Type B pancreatic cell (in vitro differentiated cells): ENCODE measurements at regions not wholly inside any gene's neighbourhood (a gene's known extent, or its start where the extent isn't known, plus 50 kb on each side); places are given as distances from the start of the nearest gene placed in this dataset.

Source experiments
- DNase-seq: peaks from one replicate; pipeline ENCODE4 v3.0.0; 2021; ENCODE audit warnings: mixed read lengths; ENCODE audit not compliant: unreplicated experiment; ENCODE audit errors: extremely low spot score
- H3K27ac Mint-ChIP-seq: 2 replicates; pipeline ENCODE4 v1.8.0; 2021; ENCODE audit warnings: mild to moderate bottlenecking, mixed read lengths
- H3K27me3 Mint-ChIP-seq: 2 replicates; pipeline ENCODE4 v1.8.0; 2021; ENCODE audit warnings: mixed read lengths
- H3K36me3 Mint-ChIP-seq: 2 replicates; pipeline ENCODE4 v1.8.0; 2021; ENCODE audit warnings: mixed read lengths
- H3K4me1 Mint-ChIP-seq: one replicate; pipeline ENCODE4 v1.8.0; 2021; ENCODE audit warnings: mixed read lengths; ENCODE audit not compliant: unreplicated experiment
- H3K4me3 Mint-ChIP-seq: 2 replicates; pipeline ENCODE4 v1.8.0; 2021; ENCODE audit warnings: mild to moderate bottlenecking, mixed read lengths
- H3K9me3 Mint-ChIP-seq: 2 replicates; pipeline ENCODE4 v1.8.0; 2021; ENCODE audit warnings: mixed read lengths
- CTCF ChIP-seq: fragments of 200-600 bp; sonication (generic); conservative IDR thresholded peaks from 2 replicates; pipeline ENCODE4 v1.5.0; 2021; ENCODE audit warnings: antibody characterized with exemption, mild to moderate bottlenecking

DNA sequence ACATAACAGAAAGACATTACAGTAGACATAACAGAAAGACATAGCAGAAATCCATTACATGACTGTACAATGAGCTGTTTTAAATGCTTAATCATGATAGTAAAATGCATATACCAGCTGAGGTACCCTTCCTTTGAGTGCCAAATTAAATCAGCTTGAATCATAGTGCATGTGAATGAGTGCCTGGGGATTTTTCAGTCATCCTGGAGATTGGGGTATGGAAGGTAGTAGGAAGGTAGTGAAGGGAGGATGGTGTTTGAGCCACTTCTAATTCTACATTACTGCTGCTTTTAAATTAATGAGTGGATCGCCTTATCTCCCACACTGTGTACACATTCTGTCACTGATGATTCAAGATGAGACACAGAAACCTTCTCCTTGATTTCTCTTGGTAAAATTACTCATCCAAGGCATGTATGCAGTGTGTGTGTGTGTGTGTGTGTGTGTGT, 534.2 kb downstream of the LRFN5 start:
- peaks cover 3% of the 10 kb centered on the region for H3K27me3 Mint-ChIP-seq
- no peaks in the 10 kb centered on the region for H3K4me1 Mint-ChIP-seq
- H3K36me3 Mint-ChIP-seq = no peaks in the 10 kb centered on the region
- TF ChIP-seq CTCF = no peak
- H3K4me3 Mint-ChIP-seq = no peak overlapping the region
- no peaks in the 10 kb centered on the region for H3K9me3 Mint-ChIP-seq
- no peak overlapping the region for H3K27ac Mint-ChIP-seq
- DNase-seq = no peak

GRCh38 chr14:42140001-42140400, 533.3 kb downstream of the LRFN5 start:
- H3K27ac Mint-ChIP-seq = no peak overlapping the region
- no peaks in the 10 kb centered on the region for H3K36me3 Mint-ChIP-seq
- H3K27me3 Mint-ChIP-seq = peaks cover 3% of the 10 kb centered on the region
- no peak for TF ChIP-seq CTCF
- H3K4me3 Mint-ChIP-seq = no peak overlapping the region
- no peaks in the 10 kb centered on the region for H3K4me1 Mint-ChIP-seq
- no peaks in the 10 kb centered on the region for H3K9me3 Mint-ChIP-seq
- no peak for DNase-seq

- H3K27me3 Mint-ChIP-seq = peaks cover 3% of the 10 kb centered on the region
- no peaks in the 10 kb centered on the region for H3K9me3 Mint-ChIP-seq
- H3K4me1 Mint-ChIP-seq = no peaks in the 10 kb centered on the region
Observed at GRCh38 chr14:42138406-42138805, 531.7 kb downstream of the LRFN5 start.

DNA sequence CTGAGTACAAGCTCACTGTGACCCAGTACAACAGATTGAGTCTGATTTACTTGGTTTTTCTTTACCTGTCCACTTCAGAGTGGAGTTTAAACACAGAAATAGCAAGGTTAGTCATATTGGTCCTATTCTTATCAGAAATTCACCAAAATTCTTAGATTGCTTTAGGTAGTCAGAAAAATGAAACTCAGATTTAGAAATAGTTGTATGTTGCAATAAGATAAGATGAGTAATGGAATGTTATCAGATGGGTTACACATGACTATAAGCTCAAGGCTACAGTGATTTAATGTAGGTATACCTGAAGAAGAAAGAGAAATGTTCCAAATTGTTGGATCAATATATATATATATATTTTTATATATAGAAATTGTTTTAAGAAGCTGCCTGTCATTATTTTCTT, 524.1 kb downstream of the LRFN5 start:
- Mint-ChIP-seq H3K4me3 (no peak overlapping the region), H3K9me3 (no peaks in the 10 kb centered on the region), H3K4me1 (no peaks in the 10 kb centered on the region), H3K36me3 (no peaks in the 10 kb centered on the region), H3K27ac (no peak overlapping the region), H3K27me3 (no peaks in the 10 kb centered on the region)
- TF ChIP-seq CTCF = no peak
- DNase-seq = no peak

More at GRCh38 chr14:42138406-42138805, 531.7 kb downstream of the LRFN5 start:
- H3K4me3 Mint-ChIP-seq = no peak overlapping the region
- no peak for DNase-seq
- no peak for TF ChIP-seq CTCF
- H3K27ac Mint-ChIP-seq = no peak overlapping the region
- no peaks in the 10 kb centered on the region for H3K36me3 Mint-ChIP-seq

DNA sequence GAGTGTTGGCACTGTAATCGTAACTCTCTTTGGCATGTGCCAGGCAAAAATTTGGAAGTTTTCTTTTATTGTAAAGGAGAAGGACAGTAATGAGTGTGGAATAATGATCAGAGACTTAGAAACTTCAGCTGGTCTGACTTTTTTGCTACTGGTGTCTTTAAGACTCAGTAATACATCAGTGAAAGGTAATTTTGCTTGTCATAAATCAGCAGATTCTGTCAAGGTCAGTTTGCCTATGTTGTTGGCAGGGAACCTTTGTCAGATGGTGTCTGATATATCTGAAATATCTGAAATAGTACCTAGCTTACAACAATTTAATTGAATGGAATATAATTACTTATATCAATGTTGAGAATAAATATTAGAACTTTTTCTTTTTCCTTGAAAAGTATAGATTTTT, 516.9 kb downstream of the LRFN5 start:
- no peak for DNase-seq
- H3K9me3 Mint-ChIP-seq = no peaks in the 10 kb centered on the region
- H3K27me3 Mint-ChIP-seq = peaks cover 3% of the 10 kb centered on the region
- no peaks in the 10 kb centered on the region for H3K4me1 Mint-ChIP-seq
- H3K36me3 Mint-ChIP-seq = no peaks in the 10 kb centered on the region
- H3K4me3 Mint-ChIP-seq = no peak overlapping the region
- TF ChIP-seq CTCF = no peak
- no peak overlapping the region for H3K27ac Mint-ChIP-seq
